Upper lobe of left lung (tissue), 6 donors: ENCODE measurements at regions not wholly inside any gene's neighbourhood (a gene's known extent, or its start where the extent isn't known, plus 50 kb on each side); places are given as distances from the start of the nearest gene placed in this dataset.
A peak's percentile ranks its signal among the peaks of the same experiment; 100 is the strongest.

Experiments
- ATAC-seq, 2 donors: fragments of 200-7000 bp; cut with Tn5 transposase; one replicate each; pipeline ENCODE4 v1.9.1; 2022; ENCODE audit warnings: mild to moderate bottlenecking in 2 of 2, moderate library complexity in 2 of 2; ENCODE audit not compliant: low FRiP score in 2 of 2
- DNase-seq, 2 donors: peaks; one replicate each; pipeline ENCODE4 v3.0.0-alpha.2; 2019 to 2020
- H3K27ac ChIP-seq, 4 donors: fragments of 200-600 bp; sonication (generic); one replicate each; pipeline ENCODE4 v1.5.1; 2016 to 2019
- H3K27me3 ChIP-seq, 4 donors: fragments of 200-600 bp; sonication (generic); one replicate each; pipeline ENCODE4 v1.5.1; 2017 to 2019
- H3K36me3 ChIP-seq, 4 donors: fragments of 200-600 bp; sonication (generic); one replicate each; pipeline ENCODE4 v1.5.1; 2016 to 2019
- H3K4me1 ChIP-seq, 4 donors: fragments of 200-600 bp; sonication (generic); one replicate each; pipeline ENCODE4 v1.5.1; 2018 to 2019
- H3K4me3 ChIP-seq, 4 donors: fragments of 200-600 bp; sonication (generic); one replicate each; pipeline ENCODE4 v1.5.1; 2017 to 2019; ENCODE audit warnings: mild to moderate bottlenecking in 2 of 4, moderate library complexity in 1 of 4
- H3K9me3 ChIP-seq, 4 donors: fragments of 200-600 bp; sonication (generic); one replicate each; pipeline ENCODE4 v1.5.1; 2018 to 2019
- CTCF ChIP-seq, 6 experiments: fragments of 450-650 bp in 4 of 6; fragments of 200-600 bp in 2 of 6; sonication (generic) in 2 of 6; IDR thresholded peaks; one replicate each; pipeline ENCODE4 v1.5.1; 2016 to 2019; ENCODE audit warnings: antibody characterized with exemption in 6 of 6
- EP300 ChIP-seq, 4 donors: sonication (generic); formaldehyde crosslinking; IDR thresholded peaks; one replicate each; pipeline ENCODE4 v1.5.1; 2017; ENCODE audit warnings: antibody characterized with exemption in 4 of 4, control low read depth in 2 of 4
- POLR2A ChIP-seq, 4 donors: fragments of 450-650 bp; IDR thresholded peaks; one replicate each; pipeline ENCODE4 v1.5.1; 2016 to 2017; ENCODE audit warnings: antibody characterized with exemption in 4 of 4, mild to moderate bottlenecking in 2 of 4
- POLR2AphosphoS5 ChIP-seq, 2 donors: sonication (generic); formaldehyde crosslinking; IDR thresholded peaks; one replicate each; pipeline ENCODE4 v1.5.1; 2017; ENCODE audit warnings: antibody characterized with exemption in 2 of 2
- WGBS, 2 donors: methylation state at CpG; one replicate each; pipeline ENCODE4 v1.1.5; 2017 to 2018; 5-methylcytosine and 5-hydroxymethylcytosine counted together
- donor health status: DM: no; HTN: no; CAD: no; lungs with moderate emphysema.
- donor health status: DM: no; HTN: yes; CAD: no; lungs with severe emphysema.

GRCh38 chr11:11157185-11157584, 195.9 kb downstream of the CSNK2A3 start:
- H3K27me3 ChIP-seq = no peaks in the 10 kb centered on the region
- 79 to 85% methylated on average over 7 of the region's 7 CpGs for WGBS, 2 donors
- H3K4me3 ChIP-seq = no peak overlapping the region
- peaks cover 0 to 3% (median 0%) of the 10 kb centered on the region in 4 donors for H3K9me3 ChIP-seq
- peaks cover 0 to 10% (median 2%) of the 10 kb centered on the region in 4 donors for H3K4me1 ChIP-seq
- no peak for TF ChIP-seq POLR2AphosphoS5 (IDR thresholded peaks at IDR 0.05)
- peak in 3 of 6 experiments; percentile 10 to 21 (median 21) for TF ChIP-seq CTCF (IDR thresholded peaks at IDR 0.05)
- H3K27ac ChIP-seq = no peak overlapping the region
- ATAC-seq = peak in 1 of 2 donors; percentile 17
- no peaks in the 10 kb centered on the region for H3K36me3 ChIP-seq
- DNase-seq = no peak

GRCh38 chr11:11155962-11156815, 196.9 kb downstream of the CSNK2A3 start:
- ATAC-seq (peak in 1 of 2 donors; percentile 34), DNase-seq (peak in 1 of 2 donors; percentile 49)
- 59 to 70% methylated on average over 29 to 33 of the region's 33 CpGs for WGBS, 2 donors

GRCh38 chr11:11152877-11153276, 200.2 kb downstream of the CSNK2A3 start:
- Histone ChIP-seq H3K9me3 (no peaks in the 10 kb centered on the region), H3K4me1 (peaks cover 2 to 10% (median 5%) of the 10 kb centered on the region in 4 donors), H3K27ac (no peak overlapping the region), H3K36me3 (no peaks in the 10 kb centered on the region), H3K27me3 (no peaks in the 10 kb centered on the region), H3K4me3 (no peak overlapping the region)
- ATAC-seq (no peak), DNase-seq (no peak)
- TF ChIP-seq CTCF (IDR thresholded peaks at IDR 0.05) (no peak), POLR2A (IDR thresholded peaks at IDR 0.05) (no peak), EP300 (IDR thresholded peaks at IDR 0.05) (no peak), POLR2AphosphoS5 (IDR thresholded peaks at IDR 0.05) (no peak)
- WGBS, 2 donors = 95 to 97% methylated on average over 4 of the region's 4 CpGs

More at GRCh38 chr11:11155962-11156815, 196.9 kb downstream of the CSNK2A3 start:
- peaks cover 0 to 10% (median 2%) of the 10 kb centered on the region in 4 donors for H3K4me1 ChIP-seq
- no peak overlapping the region for H3K4me3 ChIP-seq
- no peaks in the 10 kb centered on the region for H3K36me3 ChIP-seq
- peak in 5 of 6 experiments; percentile 9 to 50 (median 29) for TF ChIP-seq CTCF (IDR thresholded peaks at IDR 0.05)
- no peak for TF ChIP-seq EP300 (IDR thresholded peaks at IDR 0.05)
- no peak for TF ChIP-seq POLR2AphosphoS5 (IDR thresholded peaks at IDR 0.05)
- no peak for TF ChIP-seq POLR2A (IDR thresholded peaks at IDR 0.05)
- peaks cover 0 to 3% (median 0%) of the 10 kb centered on the region in 4 donors for H3K9me3 ChIP-seq
- H3K27me3 ChIP-seq = no peaks in the 10 kb centered on the region
- H3K27ac ChIP-seq = no peak overlapping the region

GRCh38 chr11:11149671-11150459, 203.2 kb downstream of the CSNK2A3 start:
- TF ChIP-seq EP300 (IDR thresholded peaks at IDR 0.05) (no peak), POLR2AphosphoS5 (IDR thresholded peaks at IDR 0.05) (no peak), CTCF (IDR thresholded peaks at IDR 0.05) (no peak)
- no peaks in the 10 kb centered on the region for H3K9me3 ChIP-seq
- H3K27ac ChIP-seq = no peak overlapping the region
- no peak overlapping the region for H3K4me3 ChIP-seq
- no peaks in the 10 kb centered on the region for H3K36me3 ChIP-seq
- H3K27me3 ChIP-seq = no peaks in the 10 kb centered on the region
- 77 to 80% methylated on average over 6 to 8 of the region's 8 CpGs for WGBS, 2 donors
- H3K4me1 ChIP-seq = peaks cover 0 to 6% (median 1%) of the 10 kb centered on the region in 4 donors
- ATAC-seq = no peak
- DNase-seq = no peak
